ENCODE measurements at regions not wholly inside any gene's neighbourhood (a gene's known extent, or its start where the extent isn't known, plus 50 kb on each side); places are given as distances from the start of the nearest gene placed in this dataset.

- DNase-seq = no peak
These were observed 586.0 kb downstream of the TOX3 start for GRCh38 chr16:51960931-51961330.

GRCh38 chr16:51953286-51953985, 593.5 kb downstream of the TOX3 start:
- DNase-seq = no peak

- DNase-seq = no peak
These were observed 594.4 kb downstream of the TOX3 start for GRCh38 chr16:51952500-51952899.

- no peak for DNase-seq
These were observed 595.2 kb downstream of the TOX3 start for GRCh38 chr16:51951668-51952298.

- no peak for DNase-seq
These were observed 596.7 kb downstream of the TOX3 start for GRCh38 chr16:51950118-51950780.

GRCh38 chr16:51949282-51949681, 597.7 kb downstream of the TOX3 start:
- no peak for DNase-seq

- DNase-seq = no peak
These were observed 605.5 kb downstream of the TOX3 start for GRCh38 chr16:51941412-51941811.

- no peak for DNase-seq
These were observed 606.8 kb downstream of the TOX3 start for GRCh38 chr16:51940183-51940582.

GRCh38 chr16:51939378-51939871, 607.5 kb downstream of the TOX3 start:
- no peak for DNase-seq

GRCh38 chr16:51938861-51939260, 608.1 kb downstream of the TOX3 start:
- no peak for DNase-seq

- DNase-seq = no peak
These were observed 609.2 kb downstream of the TOX3 start for GRCh38 chr16:51937771-51938170.

- DNase-seq = no peak
These were observed 610.1 kb downstream of the TOX3 start for GRCh38 chr16:51936846-51937245.

- no peak for DNase-seq
These were observed 614.6 kb downstream of the TOX3 start for GRCh38 chr16:51932317-51932716.

- DNase-seq = no peak
These were observed 615.3 kb downstream of the TOX3 start for GRCh38 chr16:51931653-51932052.

GRCh38 chr16:51924744-51925143, 622.2 kb downstream of the TOX3 start:
- no peak for DNase-seq

GRCh38 chr16:51922476-51922875, 624.5 kb downstream of the TOX3 start:
- no peak for DNase-seq

- no peak for DNase-seq
These were observed 627.2 kb downstream of the TOX3 start for GRCh38 chr16:51919736-51920135.

GRCh38 chr16:51916814-51917213, 630.1 kb downstream of the TOX3 start:
- no peak for DNase-seq

GRCh38 chr16:51916231-51916630, 630.7 kb downstream of the TOX3 start:
- DNase-seq = no peak

GRCh38 chr16:51907680-51908079, 639.3 kb downstream of the TOX3 start:
- DNase-seq = no peak

GRCh38 chr16:51900221-51900780, 646.6 kb downstream of the TOX3 start:
- no peak for DNase-seq

GRCh38 chr16:51898872-51899271, 648.1 kb downstream of the TOX3 start:
- no peak for DNase-seq

- DNase-seq = no peak
These were observed 650.9 kb downstream of the TOX3 start for GRCh38 chr16:51896013-51896412.

Data from NCI-H1436 treated with DMSO at 0.1 percent for 48 hours (cell line).